ENCODE measurements at regions not wholly inside any gene's neighbourhood (a gene's known extent, or its start where the extent isn't known, plus 50 kb on each side); places are given as distances from the start of the nearest gene placed in this dataset.
"Not testable (repeated sequence)": the region's sequence is repeated elsewhere in the genome, so short reads cannot be mapped to it uniquely, and the experiment has no call there.

DNA sequence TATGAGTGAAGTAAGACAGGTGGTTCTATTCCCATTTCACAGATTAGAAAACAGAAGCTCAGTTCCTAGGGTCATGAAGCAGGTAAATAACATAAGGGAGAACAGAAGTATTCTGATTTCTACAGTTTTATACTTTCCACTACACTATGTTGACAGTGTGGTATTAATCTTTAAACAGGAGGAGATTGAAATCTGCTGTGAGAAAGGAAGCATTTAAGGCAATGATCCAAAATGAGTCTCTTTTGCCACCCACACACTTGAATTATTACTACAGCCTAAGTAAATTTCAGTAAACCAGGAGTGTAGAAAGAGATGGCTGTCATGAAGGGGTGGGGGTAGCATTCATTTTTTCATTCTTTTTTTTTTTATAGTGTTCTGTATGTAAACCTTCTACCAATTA, 893.0 kb downstream of the C4orf33 start:
- TF ChIP-seq CTBP1 (IDR thresholded peaks at IDR 0.05; ENCODE audit: borderline replicate concordance) (no peak), FOXK2 (IDR thresholded peaks at IDR 0.05) (no peak), LEF1 (IDR thresholded peaks at IDR 0.05; ENCODE audit: borderline replicate concordance) (no peak)
- DNase-seq (ENCODE audit: extremely low spot score) = no peak
- CTCF ChIA-PET = no interaction called here
- POLR2A ChIA-PET = no interaction called here

DNA sequence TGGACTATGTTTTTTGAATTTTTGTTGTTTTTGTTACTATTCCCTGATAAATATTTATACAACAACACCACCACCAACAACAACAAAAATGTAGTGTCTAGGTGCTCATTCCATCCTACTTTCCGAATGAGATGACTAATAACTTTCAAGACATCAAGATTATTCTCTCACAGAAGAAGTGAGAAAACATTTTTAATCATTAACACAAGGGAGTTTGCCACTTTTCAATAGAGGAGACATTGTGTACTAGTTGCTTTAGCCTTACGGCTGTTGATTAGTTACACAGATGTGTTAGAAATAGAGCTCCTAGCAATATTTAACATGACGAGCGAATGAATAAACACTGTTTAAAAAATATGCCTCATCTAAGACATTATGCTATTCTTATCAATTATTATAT, 898.8 kb downstream of the C4orf33 start:
- TF ChIP-seq LEF1 (IDR thresholded peaks at IDR 0.05; ENCODE audit: borderline replicate concordance) (no peak), ELF4 (IDR thresholded peaks at IDR 0.05) (no peak), CTBP1 (IDR thresholded peaks at IDR 0.05; ENCODE audit: borderline replicate concordance) (no peak), FOXK2 (IDR thresholded peaks at IDR 0.05) (no peak), TARDBP (IDR thresholded peaks at IDR 0.05) (no peak), FOXM1 (IDR thresholded peaks at IDR 0.05; ENCODE audit: borderline replicate concordance) (no peak), SP1 (IDR thresholded peaks at IDR 0.05) (no peak), NFRKB (IDR thresholded peaks at IDR 0.05) (no peak)
- TF ChIP-seq, protein P1, sequence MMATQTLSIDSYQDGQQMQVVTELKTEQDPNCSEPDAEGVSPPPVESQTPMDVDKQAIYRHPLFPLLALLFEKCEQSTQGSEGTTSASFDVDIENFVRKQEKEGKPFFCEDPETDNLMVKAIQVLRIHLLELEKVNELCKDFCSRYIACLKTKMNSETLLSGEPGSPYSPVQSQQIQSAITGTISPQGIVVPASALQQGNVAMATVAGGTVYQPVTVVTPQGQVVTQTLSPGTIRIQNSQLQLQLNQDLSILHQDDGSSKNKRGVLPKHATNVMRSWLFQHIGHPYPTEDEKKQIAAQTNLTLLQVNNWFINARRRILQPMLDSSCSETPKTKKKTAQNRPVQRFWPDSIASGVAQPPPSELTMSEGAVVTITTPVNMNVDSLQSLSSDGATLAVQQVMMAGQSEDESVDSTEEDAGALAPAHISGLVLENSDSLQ (IDR thresholded peaks at IDR 0.05) = no peak
- POLR2A ChIA-PET = no interaction called here
- no peak for DNase-seq (ENCODE audit: extremely low spot score)
- CTCF ChIA-PET = no interaction called here

DNA sequence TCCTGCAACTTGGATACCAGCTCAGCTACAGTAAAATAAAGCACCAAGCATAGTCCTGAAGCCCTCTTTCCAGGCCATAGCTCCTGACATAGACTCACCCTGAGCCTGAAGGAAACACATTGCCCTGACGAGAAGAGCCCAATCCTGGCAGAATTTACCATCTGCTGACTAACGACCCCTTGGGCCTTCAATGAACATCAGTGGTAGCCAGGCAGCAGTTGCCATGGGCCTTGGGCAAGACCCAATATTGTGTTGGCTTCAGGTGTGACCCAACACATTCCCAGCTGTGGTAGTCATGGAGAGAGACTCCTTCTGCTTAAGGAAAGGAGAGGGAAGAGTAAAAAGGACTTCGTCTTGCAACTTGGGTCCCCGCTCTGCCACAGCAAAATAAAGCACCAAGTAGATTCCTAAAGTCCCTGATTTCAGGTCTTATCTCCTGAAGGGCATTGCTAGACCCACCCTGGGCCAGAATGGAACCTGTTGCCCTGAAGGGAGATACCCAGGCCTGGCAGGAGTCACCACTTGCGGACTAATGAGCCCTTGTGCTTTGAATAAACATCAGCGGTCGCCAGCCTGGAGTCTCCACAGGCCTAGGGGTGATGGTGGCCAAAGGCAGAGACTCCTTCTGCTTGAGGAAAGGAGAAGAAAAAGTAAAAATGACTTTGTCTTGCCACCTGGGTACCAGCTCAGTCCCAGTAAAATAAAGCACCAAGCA, 902.6 kb downstream of the C4orf33 start:
- DNase-seq (ENCODE audit: extremely low spot score) = no peak
- ChIA-PET CTCF (no interaction called here), POLR2A (no interaction called here)
- TF ChIP-seq, protein P1 (IDR thresholded peaks at IDR 0.05) = no peak

DNA sequence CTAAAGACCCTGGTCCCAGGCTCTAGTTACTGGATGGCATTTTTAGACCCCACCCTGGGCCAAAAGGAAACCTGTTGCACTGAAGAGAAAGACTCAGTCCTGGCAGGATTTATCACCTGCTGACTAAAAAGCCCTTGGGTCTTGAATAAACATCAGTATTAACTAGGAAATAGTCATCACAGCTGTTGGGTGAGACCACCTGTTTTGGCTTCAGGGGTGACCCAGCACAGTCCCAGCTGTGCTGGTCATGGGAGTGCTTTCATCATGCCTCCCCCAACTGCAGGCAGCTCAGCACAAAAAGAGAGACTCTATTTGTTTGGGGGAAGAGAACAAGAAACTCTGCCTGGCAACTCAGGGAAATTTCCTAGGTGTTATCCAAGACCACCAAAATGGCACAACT, 903.2 kb downstream of the C4orf33 start:
- ChIA-PET POLR2A (no interaction called here), CTCF (no interaction called here)
- DNase-seq (ENCODE audit: extremely low spot score) = no peak
- TF ChIP-seq L3MBTL2 (conservative IDR thresholded peaks at IDR 0.05) (no peak), BHLHE40 (IDR thresholded peaks at IDR 0.05; ENCODE audit: borderline replicate concordance) (no peak), SP1 (IDR thresholded peaks at IDR 0.05) (no peak), ZNF384 (IDR thresholded peaks at IDR 0.05) (no peak), LEF1 (IDR thresholded peaks at IDR 0.05; ENCODE audit: borderline replicate concordance) (no peak), FOXM1 (IDR thresholded peaks at IDR 0.05; ENCODE audit: borderline replicate concordance) (no peak), CTBP1 (IDR thresholded peaks at IDR 0.05; ENCODE audit: borderline replicate concordance) (no peak), NFRKB (IDR thresholded peaks at IDR 0.05) (no peak)
- TF ChIP-seq, protein P1 (IDR thresholded peaks at IDR 0.05) = no peak

DNA sequence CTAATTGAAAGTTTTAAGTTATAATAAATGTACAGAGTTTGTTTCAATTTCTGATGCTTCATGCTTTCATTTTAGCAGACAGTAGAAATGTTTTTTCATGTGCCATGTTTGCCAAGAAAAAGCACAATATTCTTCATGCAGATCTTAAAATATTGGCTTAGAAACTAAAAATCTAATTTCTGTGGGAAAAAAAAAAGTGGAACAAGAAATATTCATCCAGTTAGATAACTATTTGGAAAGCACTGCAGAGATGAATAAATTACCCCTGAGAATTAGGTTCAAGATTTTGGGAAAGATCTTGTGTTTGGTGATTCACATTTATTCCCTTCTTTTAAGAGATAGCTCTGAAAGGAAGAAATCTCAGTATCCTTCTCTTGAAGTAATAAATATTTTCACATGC, 912.5 kb downstream of the C4orf33 start:
- ChIA-PET POLR2A (no interaction called here), CTCF (no interaction called here)
- no peak for TF ChIP-seq ARNT (IDR thresholded peaks at IDR 0.05)
- DNase-seq (ENCODE audit: extremely low spot score) = no peak

DNA sequence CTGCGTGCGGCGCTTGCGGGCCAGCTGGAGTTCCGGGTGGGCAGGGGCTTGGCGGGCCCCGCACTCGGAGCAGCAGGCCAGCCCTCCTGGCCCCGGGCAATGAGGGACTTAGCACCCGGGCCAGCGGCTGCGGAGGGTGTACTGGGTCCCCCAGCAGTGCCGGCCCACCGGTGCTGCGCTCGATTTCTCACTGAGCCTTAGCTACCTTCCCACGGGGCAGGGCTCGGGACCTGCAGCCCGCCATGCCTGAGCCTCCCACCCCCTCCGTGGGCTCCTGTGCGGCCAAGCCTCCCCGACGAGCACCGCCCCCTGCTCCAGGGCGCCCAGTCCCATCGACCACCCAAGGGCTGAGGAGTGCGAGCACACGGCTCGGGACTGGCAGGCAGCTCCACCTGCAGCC, 916.9 kb downstream of the C4orf33 start:
- DNase-seq (ENCODE audit: extremely low spot score); POLR2A ChIA-PET; CTCF ChIA-PET: not testable (repeated sequence)

DNA sequence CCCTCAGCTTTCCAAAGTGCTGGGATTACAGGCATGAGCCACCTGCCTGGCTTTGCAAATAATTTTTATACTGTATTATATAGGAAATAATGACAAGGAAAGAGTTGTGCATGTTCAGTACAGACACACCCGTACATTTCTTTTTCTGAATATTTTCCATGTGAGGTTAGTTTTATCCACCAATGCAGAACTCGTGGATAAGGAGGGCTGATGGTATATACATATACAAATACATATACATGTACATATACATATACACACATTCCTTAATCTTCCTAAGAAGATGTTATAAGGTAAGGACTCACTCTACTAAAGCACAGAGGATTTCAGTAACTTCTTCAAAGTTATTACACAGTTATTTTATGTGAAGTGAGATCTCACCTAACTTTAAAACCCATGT, 925.8 kb downstream of the C4orf33 start:
- ChIA-PET CTCF (no interaction called here), POLR2A (no interaction called here)
- no peak for DNase-seq (ENCODE audit: extremely low spot score)
- TF ChIP-seq ELF4 (IDR thresholded peaks at IDR 0.05) = no peak
- TF ChIP-seq SUZ12 (IDR thresholded peaks at IDR 0.05) = no peak
- no peak for TF ChIP-seq FOXK2 (IDR thresholded peaks at IDR 0.05)
- no peak for TF ChIP-seq LEF1 (IDR thresholded peaks at IDR 0.05; ENCODE audit: borderline replicate concordance)
- no peak for TF ChIP-seq NFRKB (IDR thresholded peaks at IDR 0.05)
- TF ChIP-seq, protein P1 (IDR thresholded peaks at IDR 0.05) = no peak
- TF ChIP-seq ARNT (IDR thresholded peaks at IDR 0.05) = no peak
- TF ChIP-seq CTBP1 (IDR thresholded peaks at IDR 0.05; ENCODE audit: borderline replicate concordance) = no peak
- TF ChIP-seq L3MBTL2 (conservative IDR thresholded peaks at IDR 0.05) = no peak
- no peak for TF ChIP-seq ZNF384 (IDR thresholded peaks at IDR 0.05)
- no peak for TF ChIP-seq SP1 (IDR thresholded peaks at IDR 0.05)
- TF ChIP-seq BHLHE40 (IDR thresholded peaks at IDR 0.05; ENCODE audit: borderline replicate concordance) = no peak
- TF ChIP-seq TARDBP (IDR thresholded peaks at IDR 0.05) = no peak
- no peak for TF ChIP-seq FOXM1 (IDR thresholded peaks at IDR 0.05; ENCODE audit: borderline replicate concordance)
- TF ChIP-seq FOXA1 (IDR thresholded peaks at IDR 0.05) = no peak
- TF ChIP-seq HDGF (IDR thresholded peaks at IDR 0.05; ENCODE audit: borderline replicate concordance) = no peak

Measured in HEK293T (cell line).